ENCODE measurements at regions not wholly inside any gene's neighbourhood (a gene's known extent, or its start where the extent isn't known, plus 50 kb on each side); places are given as distances from the start of the nearest gene placed in this dataset.

DNA sequence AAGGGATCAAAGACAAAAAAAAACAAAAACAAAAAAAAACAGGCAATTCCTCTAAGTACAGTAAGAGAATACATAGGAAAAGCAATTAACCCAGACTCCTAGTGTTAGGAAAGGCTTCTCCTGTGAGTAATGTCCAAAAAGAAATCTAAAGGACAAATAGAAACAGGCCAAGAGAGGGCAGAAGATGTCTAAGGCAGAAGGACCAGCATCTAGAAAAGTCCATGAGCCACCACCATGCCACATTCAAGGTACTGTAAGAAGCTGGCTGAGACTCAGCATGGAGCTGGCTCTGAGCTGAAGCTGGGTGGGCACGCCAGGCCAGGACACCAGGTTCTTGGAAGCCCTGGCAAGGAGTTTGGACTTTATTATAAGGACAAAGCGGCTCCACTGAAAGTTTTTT is 118.1 kb upstream of the FRY start:
- Histone ChIP-seq H3K27me3 (replicated peaks) (no peaks in the 10 kb centered on the region), H3K36me3 (replicated peaks) (no peaks in the 10 kb centered on the region), H3K4me3 (ENCODE audit: low read depth, low read length) (no peak overlapping the region), H3K27ac (no peak overlapping the region)
- TF ChIP-seq, protein P1, sequence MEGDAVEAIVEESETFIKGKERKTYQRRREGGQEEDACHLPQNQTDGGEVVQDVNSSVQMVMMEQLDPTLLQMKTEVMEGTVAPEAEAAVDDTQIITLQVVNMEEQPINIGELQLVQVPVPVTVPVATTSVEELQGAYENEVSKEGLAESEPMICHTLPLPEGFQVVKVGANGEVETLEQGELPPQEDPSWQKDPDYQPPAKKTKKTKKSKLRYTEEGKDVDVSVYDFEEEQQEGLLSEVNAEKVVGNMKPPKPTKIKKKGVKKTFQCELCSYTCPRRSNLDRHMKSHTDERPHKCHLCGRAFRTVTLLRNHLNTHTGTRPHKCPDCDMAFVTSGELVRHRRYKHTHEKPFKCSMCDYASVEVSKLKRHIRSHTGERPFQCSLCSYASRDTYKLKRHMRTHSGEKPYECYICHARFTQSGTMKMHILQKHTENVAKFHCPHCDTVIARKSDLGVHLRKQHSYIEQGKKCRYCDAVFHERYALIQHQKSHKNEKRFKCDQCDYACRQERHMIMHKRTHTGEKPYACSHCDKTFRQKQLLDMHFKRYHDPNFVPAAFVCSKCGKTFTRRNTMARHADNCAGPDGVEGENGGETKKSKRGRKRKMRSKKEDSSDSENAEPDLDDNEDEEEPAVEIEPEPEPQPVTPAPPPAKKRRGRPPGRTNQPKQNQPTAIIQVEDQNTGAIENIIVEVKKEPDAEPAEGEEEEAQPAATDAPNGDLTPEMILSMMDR (IDR thresholded peaks at IDR 0.05; ENCODE audit: low read depth, low read length, missing control alignments), result no peak
- in situ Hi-C loops (cut with HindIII; ENCODE audit: low pct_ligation_motif_present, low sequenced_read_pairs), result no loop called here
- DNase-seq, result no peak

DNA sequence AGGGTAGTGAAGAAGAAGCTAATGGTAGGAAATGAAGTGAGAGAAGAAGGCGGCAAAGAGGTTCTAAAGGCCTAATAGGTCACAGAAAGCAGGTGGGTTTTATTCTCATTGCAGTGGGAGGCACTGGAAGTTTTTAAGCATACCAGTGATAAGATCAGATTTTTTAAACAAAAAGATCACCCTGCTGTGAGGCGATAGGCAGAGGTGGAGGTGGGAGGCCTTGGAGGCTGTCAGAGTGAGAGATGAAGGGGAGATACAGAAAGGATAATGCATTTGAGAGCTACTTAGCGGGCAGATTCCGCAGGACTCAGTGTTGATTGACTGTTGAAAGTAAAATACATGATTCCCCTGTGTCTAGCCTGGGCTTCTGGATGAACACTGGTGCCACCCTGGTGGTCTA is 116.7 kb upstream of the FRY start:
- no peak for DNase-seq
- no peak overlapping the region for H3K4me3 ChIP-seq (ENCODE audit: low read depth, low read length)
- H3K27me3 ChIP-seq (replicated peaks), result no peaks in the 10 kb centered on the region
- H3K27ac ChIP-seq, result no peak overlapping the region
- in situ Hi-C loops (cut with HindIII; ENCODE audit: low pct_ligation_motif_present, low sequenced_read_pairs), result no loop called here
- H3K36me3 ChIP-seq (replicated peaks), result no peaks in the 10 kb centered on the region
- TF ChIP-seq, protein P1 (IDR thresholded peaks at IDR 0.05; ENCODE audit: low read depth, low read length, missing control alignments), result no peak

DNA sequence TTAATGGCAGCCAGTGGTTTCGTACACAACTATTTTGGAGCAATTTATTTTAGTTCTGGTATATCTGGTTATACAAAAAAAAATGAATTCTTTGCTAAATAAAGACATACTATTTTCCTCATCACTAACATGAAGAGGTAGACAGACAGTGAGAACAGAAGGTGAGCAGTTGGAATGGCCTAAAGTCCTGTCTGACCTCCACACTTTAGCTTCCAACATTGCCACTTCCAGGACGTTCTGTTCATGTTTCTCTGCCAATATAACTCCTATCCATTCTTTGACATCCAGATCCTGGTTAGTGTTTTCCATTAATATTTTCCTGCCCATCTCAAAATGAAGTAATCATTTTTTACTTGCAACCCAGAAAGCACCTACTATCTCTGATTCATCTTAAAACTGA is 112.9 kb upstream of the FRY start:
- TF ChIP-seq, protein P1 (IDR thresholded peaks at IDR 0.05; ENCODE audit: low read depth, low read length, missing control alignments), result no peak
- in situ Hi-C loops (cut with HindIII; ENCODE audit: low pct_ligation_motif_present, low sequenced_read_pairs), result no loop called here
- H3K27me3 ChIP-seq (replicated peaks), result no peaks in the 10 kb centered on the region
- no peak overlapping the region for H3K4me3 ChIP-seq (ENCODE audit: low read depth, low read length)
- no peak for DNase-seq
- no peaks in the 10 kb centered on the region for H3K36me3 ChIP-seq (replicated peaks)
- H3K27ac ChIP-seq, result no peak overlapping the region

DNA sequence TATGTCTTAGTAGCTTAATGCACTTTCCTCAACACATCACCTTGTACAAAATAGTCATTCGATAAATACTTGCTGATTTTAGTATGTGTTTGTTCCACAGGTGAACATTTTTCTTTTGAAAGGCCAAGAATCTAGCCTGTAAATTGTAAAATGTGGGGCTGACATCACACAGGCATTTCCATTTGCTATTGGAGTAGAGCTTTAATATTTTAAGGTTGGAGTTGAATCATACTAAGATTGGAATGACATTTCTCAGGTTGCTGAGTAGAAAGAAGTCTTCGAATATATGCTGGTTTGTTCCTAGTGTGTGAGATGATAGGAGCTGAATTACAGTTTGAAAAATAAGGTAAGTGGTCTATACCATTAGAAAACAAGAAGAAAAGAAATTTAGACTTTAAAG is 112.3 kb upstream of the FRY start:
- TF ChIP-seq, protein P1 (IDR thresholded peaks at IDR 0.05; ENCODE audit: low read depth, low read length, missing control alignments), result no peak
- in situ Hi-C loops (cut with HindIII; ENCODE audit: low pct_ligation_motif_present, low sequenced_read_pairs), result no loop called here
- no peaks in the 10 kb centered on the region for H3K27me3 ChIP-seq (replicated peaks)
- H3K27ac ChIP-seq, result no peak overlapping the region
- H3K36me3 ChIP-seq (replicated peaks), result no peaks in the 10 kb centered on the region
- DNase-seq, result no peak
- H3K4me3 ChIP-seq (ENCODE audit: low read depth, low read length), result no peak overlapping the region

DNA sequence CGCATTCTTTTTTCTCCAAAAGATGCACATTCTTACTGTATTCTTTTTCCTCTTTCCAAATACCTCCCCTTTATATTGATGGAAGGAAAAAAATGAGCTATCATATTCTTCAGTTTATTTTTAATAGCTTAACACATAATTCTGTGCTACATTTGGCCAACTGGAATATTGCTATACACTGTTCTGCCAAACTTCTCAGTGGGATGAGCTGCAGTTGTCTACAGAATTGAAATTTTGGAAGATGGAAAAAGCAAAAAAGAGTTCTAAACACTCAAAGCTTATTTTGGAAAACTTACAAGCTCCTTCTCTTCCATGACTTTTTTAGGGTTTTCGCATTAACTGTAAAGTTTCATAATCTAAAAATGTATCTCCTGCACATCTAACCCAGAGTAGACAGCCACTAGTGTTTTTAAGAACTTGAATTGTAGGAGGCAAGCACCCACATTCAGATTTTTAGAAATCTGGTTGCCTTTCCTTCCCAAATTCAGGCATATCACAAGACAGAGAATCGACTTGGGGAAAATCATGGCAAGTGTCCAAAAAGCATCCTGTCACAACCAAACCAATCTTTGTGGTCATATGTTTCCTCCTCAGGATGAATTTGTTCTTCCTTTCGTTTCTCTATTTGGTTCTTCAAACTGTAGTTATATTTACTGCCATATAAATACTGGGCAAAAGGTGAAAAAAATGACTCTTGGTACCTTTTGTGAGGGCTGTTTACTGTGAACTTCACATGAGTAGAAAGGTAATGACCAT is 111.4 kb upstream of the FRY start:
- H3K36me3 ChIP-seq (replicated peaks), result no peaks in the 10 kb centered on the region
- in situ Hi-C loops (cut with HindIII; ENCODE audit: low pct_ligation_motif_present, low sequenced_read_pairs), result no loop called here
- no peaks in the 10 kb centered on the region for H3K27me3 ChIP-seq (replicated peaks)
- TF ChIP-seq, protein P1 (IDR thresholded peaks at IDR 0.05; ENCODE audit: low read depth, low read length, missing control alignments), result no peak
- DNase-seq, result no peak
- no peak overlapping the region for H3K27ac ChIP-seq
- H3K4me3 ChIP-seq (ENCODE audit: low read depth, low read length), result no peak overlapping the region

DNA sequence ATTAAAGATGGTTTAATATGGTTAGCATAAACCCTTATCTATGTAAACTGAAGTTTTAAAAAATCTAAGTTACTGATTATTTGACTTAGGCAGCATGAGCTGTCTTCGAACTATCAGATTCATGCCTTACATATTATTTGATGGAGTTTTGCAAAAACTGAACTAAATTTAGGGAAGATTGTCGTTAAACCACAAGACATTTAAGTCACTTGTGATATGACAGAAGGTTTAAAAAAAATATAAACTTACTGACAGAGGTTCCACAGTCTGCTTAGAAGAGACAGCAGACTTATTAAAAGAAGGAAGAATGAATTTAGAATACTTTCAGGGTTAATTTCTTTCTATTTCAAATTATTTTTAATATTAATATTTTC is 110.9 kb upstream of the FRY start:
- H3K27me3 ChIP-seq (replicated peaks), result no peaks in the 10 kb centered on the region
- TF ChIP-seq, protein P1 (IDR thresholded peaks at IDR 0.05; ENCODE audit: low read depth, low read length, missing control alignments), result no peak
- no peak overlapping the region for H3K4me3 ChIP-seq (ENCODE audit: low read depth, low read length)
- in situ Hi-C loops (cut with HindIII; ENCODE audit: low pct_ligation_motif_present, low sequenced_read_pairs), result no loop called here
- DNase-seq, result no peak
- no peaks in the 10 kb centered on the region for H3K36me3 ChIP-seq (replicated peaks)
- H3K27ac ChIP-seq, result no peak overlapping the region
